ENCODE measurements at regions not wholly inside any gene's neighbourhood (a gene's known extent, or its start where the extent isn't known, plus 50 kb on each side); places are given as distances from the start of the nearest gene placed in this dataset.

DNA sequence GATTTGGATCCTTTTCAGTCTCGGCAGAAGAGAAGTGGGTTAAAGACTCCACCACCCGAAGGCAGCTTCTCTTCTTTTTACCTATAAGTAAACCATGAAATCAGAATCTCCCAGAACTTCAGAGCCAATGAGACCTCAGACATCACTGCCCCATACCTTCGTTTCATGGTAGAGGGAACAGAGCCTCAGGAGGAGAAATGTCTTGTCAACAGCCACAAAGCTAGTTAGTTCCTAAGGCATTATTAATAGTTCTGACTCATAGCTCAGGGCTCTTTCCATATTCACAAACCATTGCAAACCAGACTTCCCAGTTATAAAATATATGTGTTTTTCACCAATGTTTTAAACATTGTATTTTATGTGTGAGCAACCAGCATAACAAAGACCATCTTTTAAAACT, 118.7 kb upstream of the RIPOR2 start:
- H3K4me2 ChIP-seq (ENCODE audit: insufficient read depth in 1 of 2, low read depth in 2 of 2, low read length in 2 of 2): no peak overlapping the region
- 87% methylated on average over 3 of the region's 3 CpGs; no CpG with 5 or more reads in 1 of the 2 experiments for WGBS, 2 experiments (ENCODE audit: extremely low coverage in 1 of 2, insufficient coverage in 1 of 2, insufficient read length in 1 of 2, insufficient replicate concordance in 2 of 2, low coverage in 1 of 2, low lambda C conversion rate in 2 of 2, missing lambda C conversion rate in 1 of 2)
- TF ChIP-seq, protein P1, sequence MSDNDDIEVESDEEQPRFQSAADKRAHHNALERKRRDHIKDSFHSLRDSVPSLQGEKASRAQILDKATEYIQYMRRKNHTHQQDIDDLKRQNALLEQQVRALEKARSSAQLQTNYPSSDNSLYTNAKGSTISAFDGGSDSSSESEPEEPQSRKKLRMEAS (IDR thresholded peaks at IDR 0.05): no peak
- TF ChIP-seq RXRA (IDR thresholded peaks at IDR 0.05; ENCODE audit: insufficient read depth, low read depth, low read length) (no peak), KDM5A (IDR thresholded peaks at IDR 0.05; ENCODE audit: low read length) (no peak), SUZ12 (IDR thresholded peaks at IDR 0.05; ENCODE audit: low read length) (no peak), SIRT6 (IDR thresholded peaks at IDR 0.05; ENCODE audit: low read length) (no peak), ZNF274 (IDR thresholded peaks at IDR 0.05; ENCODE audit: borderline replicate concordance, extremely low read depth, low read length) (no peak), TCF12 (IDR thresholded peaks at IDR 0.05; ENCODE audit: low read depth, low read length) (no peak), NANOG (IDR thresholded peaks at IDR 0.05; ENCODE audit: insufficient read depth, low read depth, low read length, poor library complexity, severe bottlenecking) (no peak), POU5F1 (IDR thresholded peaks at IDR 0.05; ENCODE audit: low read depth, low read length) (no peak), SRF (IDR thresholded peaks at IDR 0.05; ENCODE audit: low read depth, low read length) (no peak)
- TF ChIP-seq, protein P2, sequence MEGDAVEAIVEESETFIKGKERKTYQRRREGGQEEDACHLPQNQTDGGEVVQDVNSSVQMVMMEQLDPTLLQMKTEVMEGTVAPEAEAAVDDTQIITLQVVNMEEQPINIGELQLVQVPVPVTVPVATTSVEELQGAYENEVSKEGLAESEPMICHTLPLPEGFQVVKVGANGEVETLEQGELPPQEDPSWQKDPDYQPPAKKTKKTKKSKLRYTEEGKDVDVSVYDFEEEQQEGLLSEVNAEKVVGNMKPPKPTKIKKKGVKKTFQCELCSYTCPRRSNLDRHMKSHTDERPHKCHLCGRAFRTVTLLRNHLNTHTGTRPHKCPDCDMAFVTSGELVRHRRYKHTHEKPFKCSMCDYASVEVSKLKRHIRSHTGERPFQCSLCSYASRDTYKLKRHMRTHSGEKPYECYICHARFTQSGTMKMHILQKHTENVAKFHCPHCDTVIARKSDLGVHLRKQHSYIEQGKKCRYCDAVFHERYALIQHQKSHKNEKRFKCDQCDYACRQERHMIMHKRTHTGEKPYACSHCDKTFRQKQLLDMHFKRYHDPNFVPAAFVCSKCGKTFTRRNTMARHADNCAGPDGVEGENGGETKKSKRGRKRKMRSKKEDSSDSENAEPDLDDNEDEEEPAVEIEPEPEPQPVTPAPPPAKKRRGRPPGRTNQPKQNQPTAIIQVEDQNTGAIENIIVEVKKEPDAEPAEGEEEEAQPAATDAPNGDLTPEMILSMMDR (IDR thresholded peaks at IDR 0.05; ENCODE audit: control extremely low read depth in 1 of 3, insufficient read depth in 1 of 3, low read depth in 1 of 3, low read length in 3 of 3): no peak
- TF ChIP-seq, protein P3, sequence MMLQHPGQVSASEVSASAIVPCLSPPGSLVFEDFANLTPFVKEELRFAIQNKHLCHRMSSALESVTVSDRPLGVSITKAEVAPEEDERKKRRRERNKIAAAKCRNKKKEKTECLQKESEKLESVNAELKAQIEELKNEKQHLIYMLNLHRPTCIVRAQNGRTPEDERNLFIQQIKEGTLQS (IDR thresholded peaks at IDR 0.05; ENCODE audit: insufficient read depth, low read depth, low read length): no peak

More for the DNA sequence above, 118.7 kb upstream of the RIPOR2 start:
- H3K27ac ChIP-seq (ENCODE audit: low read depth, low read length): no peak overlapping the region
- H2BK20ac ChIP-seq (ENCODE audit: low read length): no peak overlapping the region
- H2BK120ac ChIP-seq (replicated peaks; ENCODE audit: low read depth, low read length): no peak overlapping the region
- no peaks in the 10 kb centered on the region for H3K79me1 ChIP-seq (ENCODE audit: low read depth, low read length)
- H3K23ac ChIP-seq (ENCODE audit: insufficient read length): no peak overlapping the region
- no peak overlapping the region for H3K9ac ChIP-seq (replicated peaks in 1 of 4; ENCODE audit: extremely low read depth in 1 of 4, low read depth in 3 of 4, low read length in 3 of 4)
- H3K23me2 ChIP-seq (ENCODE audit: low read depth, low read length): no peaks in the 10 kb centered on the region
- no peak overlapping the region for H4K5ac ChIP-seq (ENCODE audit: insufficient read length, low read depth, low read length)
- H2BK15ac ChIP-seq (ENCODE audit: low read length): no peak overlapping the region
- H3K14ac ChIP-seq (ENCODE audit: insufficient read length): no peak overlapping the region
- no peak overlapping the region for H2AK5ac ChIP-seq (ENCODE audit: low read depth, low read length)
- no peak overlapping the region for H2BK5ac ChIP-seq (ENCODE audit: low read depth, low read length)
- no peak overlapping the region for H4K91ac ChIP-seq (replicated peaks; ENCODE audit: insufficient read length, low read length)
- H2BK12ac ChIP-seq (ENCODE audit: low read depth, low read length): no peak overlapping the region
- H3K4me1 ChIP-seq (replicated peaks in 1 of 4; ENCODE audit: control insufficient read depth in 3 of 4, insufficient read depth in 4 of 4, low read length in 3 of 4): no peaks in the 10 kb centered on the region
- no peak overlapping the region for H2AFZ ChIP-seq (ENCODE audit: low read length)
- H3K4me3 ChIP-seq (ENCODE audit: extremely low read depth in 1 of 4, insufficient read depth in 2 of 4, low read depth in 3 of 4, low read length in 4 of 4): no peak overlapping the region
- no peaks in the 10 kb centered on the region for H3K79me2 ChIP-seq (ENCODE audit: control insufficient read depth in 1 of 2, insufficient read depth in 2 of 2, low read length in 2 of 2)
- H4K8ac ChIP-seq (ENCODE audit: extremely low read depth, insufficient read depth, low read length): no peak overlapping the region
- no peak overlapping the region for H3K18ac ChIP-seq (ENCODE audit: extremely low read depth, low read length)
- H4K20me1 ChIP-seq (replicated peaks in 1 of 2; ENCODE audit: control insufficient read depth in 1 of 2, insufficient read depth in 2 of 2, low read length in 2 of 2): no peaks in the 10 kb centered on the region
- ChIA-PET CTCF (ENCODE audit: partially characterized antibody) (interaction anchor here (0.7 to 3.5 kb wide), 5 partner anchors 9 to 144 kb away, joined by 3 to 14 read pairs (median 3); no protein-coding TSS in a partner anchor), POLR2A (ENCODE audit: partially characterized antibody) (no interaction called here)
- H3K56ac ChIP-seq (replicated peaks; ENCODE audit: insufficient read length, low read depth, low read length): no peak overlapping the region
- no peaks in the 10 kb centered on the region for H3K36me3 ChIP-seq (ENCODE audit: control insufficient read depth in 2 of 4, insufficient read depth in 4 of 4, low read length in 3 of 4)
- 0 out of 4 replicates have a peak, but pooled peaks cover 0 to 4% of the 10 kb centered on the region in 2 experiments for H3K9me3 ChIP-seq (ENCODE audit: insufficient read depth in 2 of 2, low read depth in 1 of 2, low read length in 1 of 2)
- DNase-seq (ENCODE audit: low read depth in 1 of 2, low spot score in 2 of 2) (no peak), FAIRE-seq (no peak)
- H3K27me3 ChIP-seq (replicated peaks in 1 of 4; ENCODE audit: control insufficient read depth in 3 of 4, extremely low read depth in 1 of 4, insufficient read depth in 3 of 4, low read length in 3 of 4): no peaks in the 10 kb centered on the region
- no peak overlapping the region for H3K4ac ChIP-seq (replicated peaks; ENCODE audit: insufficient read length, low read depth, low read length)

Measured in H1 (cell line).